Activated CD4-positive, alpha-beta memory T cell treated with anti-CD3 and anti-CD28 coated beads, Interleukin-2, amount 10 ng/mL, durations not matched to agents 7 days and 5 days (primary cell): ENCODE measurements at regions not wholly inside any gene's neighbourhood (a gene's known extent, or its start where the extent isn't known, plus 50 kb on each side); places are given as distances from the start of the nearest gene placed in this dataset.
"Not testable (repeated sequence)": the region's sequence is repeated elsewhere in the genome, so short reads cannot be mapped to it uniquely, and the experiment has no call there.

Experiments used
- CTCF ChIA-PET: fragments of 350-600 bp; sonication (Branson Sonifier 250); formaldehyde crosslinking; loops from one replicate; lab custom pipeline; 2021; ENCODE audit warnings: antibody characterized with exemption, inconsistent platforms; lab: Charles Lee
- POLR2A ChIA-PET: fragments of 350-600 bp; sonication (Branson Sonifier 250); formaldehyde crosslinking; loops from one replicate; lab custom pipeline; 2021; ENCODE audit warnings: antibody characterized with exemption; lab: Charles Lee
- DNase-seq: peaks from one replicate; pipeline ENCODE4 v3.0.0-alpha.2; 2020
- H3K27ac Mint-ChIP-seq: one replicate; pipeline ENCODE4 v1.8.0; 2021; ENCODE audit warnings: mild to moderate bottlenecking, mixed read lengths
- H3K27me3 Mint-ChIP-seq: one replicate; pipeline ENCODE4 v1.8.0; 2021; ENCODE audit warnings: mixed read lengths
- H3K36me3 Mint-ChIP-seq: one replicate; pipeline ENCODE4 v1.8.0; 2021; ENCODE audit warnings: low read depth, mixed read lengths
- H3K4me1 Mint-ChIP-seq: one replicate; pipeline ENCODE4 v1.8.0; 2021; ENCODE audit warnings: mixed read lengths
- H3K4me3 Mint-ChIP-seq: one replicate; pipeline ENCODE4 v1.8.0; 2021; ENCODE audit warnings: mild to moderate bottlenecking, mixed read lengths
- H3K9me3 Mint-ChIP-seq: one replicate; pipeline ENCODE4 v1.8.0; 2021; ENCODE audit warnings: mixed read lengths

DNA sequence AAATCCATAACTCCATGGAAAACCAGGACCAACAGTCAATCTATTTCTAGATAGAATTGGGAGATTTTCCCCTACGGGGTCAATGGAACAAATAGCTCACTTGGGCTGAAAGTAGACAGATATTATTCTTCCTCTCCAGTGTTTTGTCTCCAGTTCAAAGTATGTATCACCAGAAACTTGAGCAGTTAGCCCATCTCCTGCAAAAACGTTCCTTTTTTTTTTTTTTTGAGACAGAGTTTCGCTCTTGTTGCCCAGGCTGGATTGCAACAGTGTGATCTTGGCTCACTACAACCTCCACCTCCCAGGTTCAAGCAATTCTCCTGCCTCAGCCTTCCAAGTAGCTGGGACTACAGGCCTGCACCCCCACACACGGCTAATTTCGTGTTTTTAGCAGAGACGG lies 390.0 kb upstream of the AUTS2 start:
- ChIA-PET POLR2A (no interaction called here), CTCF (interaction anchor here (0.7 kb wide), 1 partner anchor 23 kb away, joined by 5 read pairs; no protein-coding TSS in a partner anchor)
- no peaks in the 10 kb centered on the region for H3K27me3 Mint-ChIP-seq
- peaks cover 20% of the 10 kb centered on the region for H3K9me3 Mint-ChIP-seq
- no peaks in the 10 kb centered on the region for H3K4me1 Mint-ChIP-seq
- H3K27ac Mint-ChIP-seq = no peak overlapping the region
- no peak for DNase-seq
- no peaks in the 10 kb centered on the region for H3K36me3 Mint-ChIP-seq
- H3K4me3 Mint-ChIP-seq = no peak overlapping the region

DNA sequence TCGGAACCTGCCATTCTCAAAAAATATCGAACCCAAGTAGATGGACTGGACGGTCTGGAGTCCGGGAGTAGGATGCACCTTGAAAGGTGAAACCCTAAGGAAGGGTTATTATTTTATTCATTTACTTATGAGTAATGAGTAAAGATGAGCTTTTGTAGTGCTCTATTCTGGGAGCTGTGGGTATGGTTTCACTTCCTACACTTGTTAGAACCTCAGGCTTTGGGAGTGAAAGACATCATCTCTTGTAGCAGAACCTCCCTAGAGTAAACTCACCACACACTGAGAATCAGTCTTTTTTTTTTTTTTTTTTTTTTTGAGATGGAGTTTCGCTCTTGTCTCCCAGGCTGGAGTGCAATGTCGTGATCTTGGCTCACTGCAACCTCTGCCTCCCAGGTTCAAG lies 389.4 kb upstream of the AUTS2 start:
- H3K36me3 Mint-ChIP-seq = no peaks in the 10 kb centered on the region
- H3K4me3 Mint-ChIP-seq = no peak overlapping the region
- H3K27ac Mint-ChIP-seq = no peak overlapping the region
- H3K27me3 Mint-ChIP-seq = no peaks in the 10 kb centered on the region
- H3K4me1 Mint-ChIP-seq = no peaks in the 10 kb centered on the region
- no peak for DNase-seq
- peaks cover 21% of the 10 kb centered on the region for H3K9me3 Mint-ChIP-seq
- POLR2A ChIA-PET = no interaction called here
- CTCF ChIA-PET = interaction anchor here (0.7 kb wide), 1 partner anchor 23 kb away, joined by 5 read pairs; no protein-coding TSS in a partner anchor

DNA sequence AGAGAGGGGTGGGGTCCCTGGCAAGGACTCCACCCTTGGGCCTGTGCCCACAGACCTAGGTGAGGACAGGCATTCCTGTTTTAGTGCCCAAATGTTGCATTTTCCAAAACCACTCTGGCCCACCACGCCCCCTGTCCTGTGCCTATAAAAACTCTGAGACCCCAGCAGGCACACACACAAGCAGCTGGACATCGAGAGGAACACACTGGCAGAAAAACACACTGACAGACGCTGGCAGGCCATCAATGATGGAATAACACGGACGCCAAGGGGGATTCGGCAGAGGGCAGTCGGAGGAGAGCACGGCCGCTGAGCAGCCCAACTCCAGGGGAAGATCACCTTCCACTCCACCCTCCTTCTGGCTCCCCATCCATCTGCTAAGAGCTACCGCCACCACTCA lies 386.9 kb upstream of the AUTS2 start:
- ChIA-PET CTCF (no interaction called here), POLR2A (no interaction called here)
- H3K27me3 Mint-ChIP-seq = no peaks in the 10 kb centered on the region
- no peaks in the 10 kb centered on the region for H3K36me3 Mint-ChIP-seq
- H3K4me3 Mint-ChIP-seq = no peak overlapping the region
- no peaks in the 10 kb centered on the region for H3K4me1 Mint-ChIP-seq
- H3K27ac Mint-ChIP-seq = no peak overlapping the region
- no peak for DNase-seq
- H3K9me3 Mint-ChIP-seq = peaks cover 11% of the 10 kb centered on the region

- ChIA-PET POLR2A (no interaction called here), CTCF (no interaction called here)
- no peak overlapping the region for H3K4me3 Mint-ChIP-seq
- H3K27me3 Mint-ChIP-seq = no peaks in the 10 kb centered on the region
- peaks cover 11% of the 10 kb centered on the region for H3K9me3 Mint-ChIP-seq
- no peaks in the 10 kb centered on the region for H3K4me1 Mint-ChIP-seq
- H3K27ac Mint-ChIP-seq = no peak overlapping the region
- no peaks in the 10 kb centered on the region for H3K36me3 Mint-ChIP-seq
- DNase-seq = no peak
These were observed 386.5 kb upstream of the AUTS2 start for GRCh38 chr7:69211739-69212138.

DNA sequence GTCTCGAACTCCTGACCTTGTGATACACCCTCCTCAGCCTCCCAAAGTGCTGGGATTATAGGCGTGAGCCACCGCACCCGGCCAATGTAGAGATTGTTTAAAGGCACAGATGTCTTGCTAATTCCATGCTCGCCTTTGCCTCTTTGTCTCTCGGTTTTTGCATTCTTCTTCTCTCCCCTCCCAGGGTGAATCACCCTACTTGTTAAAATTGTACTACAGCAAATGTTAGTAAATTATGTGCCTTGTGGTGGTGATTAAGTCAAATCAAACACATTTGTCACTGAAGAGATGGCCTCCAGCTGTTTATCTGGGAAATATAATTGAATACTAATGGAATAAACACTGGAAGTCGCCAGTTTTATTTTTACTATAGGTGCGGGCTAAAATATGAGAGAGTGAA lies 384.4 kb upstream of the AUTS2 start:
- ChIA-PET CTCF (no interaction called here), POLR2A (no interaction called here)
- Mint-ChIP-seq H3K4me1 (no peaks in the 10 kb centered on the region), H3K36me3 (no peaks in the 10 kb centered on the region), H3K27ac (no peak overlapping the region), H3K27me3 (no peaks in the 10 kb centered on the region), H3K4me3 (no peak overlapping the region), H3K9me3 (peaks cover 16% of the 10 kb centered on the region)
- DNase-seq = no peak

GRCh38 chr7:69215516-69215915 lies 382.8 kb upstream of the AUTS2 start:
- H3K36me3 Mint-ChIP-seq, POLR2A ChIA-PET, H3K4me1 Mint-ChIP-seq, H3K4me3 Mint-ChIP-seq, H3K27me3 Mint-ChIP-seq, H3K27ac Mint-ChIP-seq, DNase-seq, CTCF ChIA-PET: not testable (repeated sequence)
- H3K9me3 Mint-ChIP-seq = peaks cover 13% of the 10 kb centered on the region

DNA sequence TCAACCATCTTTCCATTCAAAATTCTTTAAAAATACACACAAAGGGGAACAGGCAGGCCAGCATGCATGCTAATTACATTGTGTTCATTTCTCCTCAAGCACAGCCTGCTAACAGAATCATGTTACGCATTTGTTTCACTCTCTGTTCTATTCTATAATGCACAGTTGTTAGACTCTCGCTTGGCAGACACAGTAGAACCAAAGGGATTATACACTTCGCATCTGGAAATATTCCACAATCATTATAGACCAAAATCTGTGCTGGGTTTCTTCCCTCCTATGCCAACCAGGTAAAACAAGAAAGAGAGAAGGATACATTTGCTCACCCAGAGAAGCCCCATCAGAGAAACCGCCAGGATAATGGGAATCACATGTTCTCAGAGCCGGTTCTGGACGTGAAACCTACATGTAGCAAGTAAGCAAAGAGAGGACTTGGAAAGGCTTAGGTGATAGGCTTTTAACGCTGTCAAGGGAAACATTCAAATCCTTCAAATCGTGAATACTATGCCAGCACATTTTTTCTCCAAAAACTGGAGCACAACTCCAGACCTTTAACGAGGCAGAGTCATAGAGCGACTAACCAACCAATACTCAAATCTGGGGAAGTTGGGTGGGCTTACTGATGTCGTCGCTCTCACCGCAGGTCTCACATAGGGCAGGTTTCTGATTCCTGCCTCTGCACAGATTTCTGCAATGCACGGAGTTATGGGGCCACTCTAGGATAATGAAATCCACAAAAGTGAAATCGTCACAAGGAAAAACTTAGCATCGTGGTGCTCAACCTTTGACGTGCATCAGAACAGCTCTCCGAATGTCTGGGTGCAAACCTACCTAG lies 380.5 kb upstream of the AUTS2 start:
- Mint-ChIP-seq H3K9me3 (peaks cover 11% of the 10 kb centered on the region), H3K4me1 (no peaks in the 10 kb centered on the region), H3K27me3 (no peaks in the 10 kb centered on the region), H3K36me3 (no peaks in the 10 kb centered on the region), H3K4me3 (no peak overlapping the region), H3K27ac (no peak overlapping the region)
- DNase-seq = no peak
- CTCF ChIA-PET = no interaction called here
- POLR2A ChIA-PET = no interaction called here

DNA sequence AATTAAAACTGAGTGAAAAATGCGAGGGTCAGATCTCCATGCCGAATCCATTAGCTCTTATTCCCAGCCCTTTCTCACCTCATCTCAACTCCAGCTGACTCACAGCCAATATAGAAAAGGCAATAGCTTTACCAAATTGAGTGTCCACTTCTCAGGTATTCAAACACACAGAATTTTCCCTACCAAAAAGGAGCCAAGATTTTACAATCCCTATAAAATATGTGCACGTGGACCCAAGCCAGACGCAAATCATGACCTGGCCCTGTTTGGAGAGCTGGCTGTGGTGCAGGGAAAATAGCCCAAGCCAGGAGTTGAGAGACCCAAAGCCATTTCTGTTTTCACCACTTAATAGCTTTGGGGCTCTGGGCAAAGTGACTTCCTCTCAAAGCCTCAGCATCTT lies 379.7 kb upstream of the AUTS2 start:
- no peak overlapping the region for H3K4me3 Mint-ChIP-seq
- ChIA-PET POLR2A (no interaction called here), CTCF (no interaction called here)
- H3K27me3 Mint-ChIP-seq = no peaks in the 10 kb centered on the region
- no peaks in the 10 kb centered on the region for H3K4me1 Mint-ChIP-seq
- DNase-seq = no peak
- no peak overlapping the region for H3K27ac Mint-ChIP-seq
- H3K9me3 Mint-ChIP-seq = peaks cover 10% of the 10 kb centered on the region
- H3K36me3 Mint-ChIP-seq = no peaks in the 10 kb centered on the region

- no peak for DNase-seq
- no peak overlapping the region for H3K27ac Mint-ChIP-seq
- POLR2A ChIA-PET = no interaction called here
- no peaks in the 10 kb centered on the region for H3K4me1 Mint-ChIP-seq
- CTCF ChIA-PET = no interaction called here
- no peaks in the 10 kb centered on the region for H3K36me3 Mint-ChIP-seq
- H3K4me3 Mint-ChIP-seq = no peak overlapping the region
- no peaks in the 10 kb centered on the region for H3K27me3 Mint-ChIP-seq
- H3K9me3 Mint-ChIP-seq = peaks cover 13% of the 10 kb centered on the region
These were observed 378.9 kb upstream of the AUTS2 start for GRCh38 chr7:69219381-69219780.

GRCh38 chr7:69225259-69225943 lies 372.9 kb upstream of the AUTS2 start:
- Mint-ChIP-seq H3K4me1 (no peaks in the 10 kb centered on the region), H3K4me3 (no peak overlapping the region), H3K9me3 (peaks cover 10% of the 10 kb centered on the region), H3K27ac (no peak overlapping the region), H3K27me3 (no peaks in the 10 kb centered on the region), H3K36me3 (no peaks in the 10 kb centered on the region)
- ChIA-PET POLR2A (no interaction called here), CTCF (no interaction called here)
- DNase-seq = no peak

- no peak for DNase-seq
- Mint-ChIP-seq H3K27ac (no peak overlapping the region), H3K4me3 (no peak overlapping the region), H3K27me3 (no peaks in the 10 kb centered on the region), H3K36me3 (no peaks in the 10 kb centered on the region), H3K4me1 (no peaks in the 10 kb centered on the region), H3K9me3 (peaks cover 7% of the 10 kb centered on the region)
- POLR2A ChIA-PET = no interaction called here
- CTCF ChIA-PET = no interaction called here
These were observed 370.0 kb upstream of the AUTS2 start for GRCh38 chr7:69228212-69228811.

DNA sequence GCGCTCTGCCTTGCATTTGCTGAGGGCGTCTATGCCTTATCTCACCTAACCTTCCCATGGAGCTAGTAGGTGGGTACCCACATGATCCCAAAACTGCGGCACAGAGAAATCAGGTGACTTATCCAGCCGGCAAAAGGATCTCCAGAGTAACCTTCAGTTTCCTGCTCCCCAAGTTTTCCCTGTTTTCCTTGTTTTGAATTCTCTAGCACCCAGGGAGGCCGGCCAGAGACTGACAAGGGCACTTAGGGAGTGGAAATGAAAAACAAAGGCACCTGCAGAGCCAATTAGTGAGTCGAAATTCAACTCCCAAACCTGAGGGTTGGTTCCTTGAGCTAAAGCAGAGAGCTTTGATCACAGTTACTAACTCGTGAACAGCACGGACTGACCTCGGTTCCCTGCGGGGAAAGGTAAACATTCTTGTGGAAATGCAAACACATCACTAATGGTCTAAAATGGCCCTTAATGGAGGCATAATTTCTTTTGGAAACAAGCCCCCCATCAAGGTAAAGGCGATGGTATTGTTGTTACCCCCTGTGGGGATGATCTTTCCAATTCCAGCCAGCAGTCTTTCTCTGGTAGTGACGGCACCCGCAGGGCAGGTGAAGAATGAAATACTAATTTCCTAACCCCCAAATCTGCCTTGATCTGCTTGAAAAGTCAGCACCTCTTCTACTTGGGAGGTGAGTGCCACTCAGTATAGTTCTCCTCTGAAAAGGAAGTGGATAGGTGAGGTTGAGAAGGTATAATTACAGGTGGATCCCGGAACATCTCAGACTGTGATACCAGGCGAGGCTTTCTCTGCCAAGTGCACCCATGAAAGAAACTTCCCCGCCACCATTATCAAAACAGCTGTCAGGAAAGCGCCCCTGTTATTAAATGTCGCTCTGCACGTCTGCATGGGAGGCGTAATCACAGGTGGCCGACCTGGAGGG lies 365.6 kb upstream of the AUTS2 start:
- H3K36me3 Mint-ChIP-seq = no peaks in the 10 kb centered on the region
- ChIA-PET CTCF (no interaction called here), POLR2A (no interaction called here)
- H3K27ac Mint-ChIP-seq = no peak overlapping the region
- H3K4me1 Mint-ChIP-seq = no peaks in the 10 kb centered on the region
- no peak for DNase-seq
- peaks cover 8% of the 10 kb centered on the region for H3K9me3 Mint-ChIP-seq
- H3K27me3 Mint-ChIP-seq = no peaks in the 10 kb centered on the region
- no peak overlapping the region for H3K4me3 Mint-ChIP-seq

DNA sequence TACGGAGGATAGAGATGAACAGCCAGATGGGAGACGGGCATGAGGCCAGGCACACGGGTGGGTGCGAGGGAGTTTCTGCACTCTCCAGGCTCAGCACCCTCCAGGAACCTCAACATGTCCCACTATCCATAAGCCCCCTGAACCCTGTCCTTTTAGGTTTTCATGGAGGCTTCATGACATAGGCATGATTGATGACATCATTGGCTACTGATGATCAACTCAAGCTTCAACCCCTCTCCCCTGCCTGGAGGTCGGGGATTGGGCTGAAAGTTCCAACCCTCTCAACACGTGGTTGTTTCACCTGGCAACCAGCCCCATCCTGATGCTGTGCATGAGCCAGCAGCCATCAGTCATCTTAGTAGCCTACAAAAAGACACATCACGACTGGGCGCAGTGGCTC lies 360.7 kb upstream of the AUTS2 start:
- Mint-ChIP-seq H3K27me3 (no peaks in the 10 kb centered on the region), H3K9me3 (peaks cover 15% of the 10 kb centered on the region), H3K4me1 (no peaks in the 10 kb centered on the region), H3K27ac (no peak overlapping the region), H3K36me3 (no peaks in the 10 kb centered on the region), H3K4me3 (no peak overlapping the region)
- ChIA-PET POLR2A (no interaction called here), CTCF (no interaction called here)
- DNase-seq = no peak
